K562 (cell line): ENCODE measurements at regions not wholly inside any gene's neighbourhood (a gene's known extent, or its start where the extent isn't known, plus 50 kb on each side); places are given as distances from the start of the nearest gene placed in this dataset.

Experiments used
- ATAC-seq: fragments of 200-7000 bp; cut with Tn5 transposase; 3 replicates; pipeline ENCODE4 v1.9.1; 2020; ENCODE audit warnings: moderate library complexity
- BruUV-seq: library from RNA; stranded (reverse); fragments of 400-500 nt; replicated peaks from 2 replicates; lab custom pipeline; 2021; lab: Mats Ljungman, UMichigan
- CTCF ChIA-PET: fragments of 300-600 bp; formaldehyde crosslinking; extraction: SDS; loops from one replicate; lab custom pipeline; 2021; ENCODE audit warnings: low intra/inter-chr PET ratio; lab: Yijun Ruan, JAX
- POLR2A ChIA-PET: fragments of 300-600, 350-650 bp; sonication (Branson Sonifier 250); formaldehyde crosslinking; extraction: SDS; loops from one replicate; lab custom pipeline; 2021; ENCODE audit warnings: antibody characterized with exemption, inconsistent platforms; lab: Yijun Ruan, JAX
- DNase-seq, 4 experiments: peaks; one replicate each; pipeline versions ENCODE4 v3.0.0 to v3.0.0-alpha.2; 2011 to 2018; ENCODE audit warnings: low spot score in 3 of 4, mixed read lengths in 3 of 4; ENCODE audit errors: extremely low read depth in 1 of 4
- FAIRE-seq: peaks from 2 replicates; lab custom pipeline; 2011; peaks lifted over from hg19 to GRCh38; lab: Jason Lieb, UNC
- H2AFZ ChIP-seq: 2 replicates; pipeline ENCODE4 v1.6.0; 2011; ENCODE audit warnings: low read depth, low read length, control low read depth, inconsistent platforms
- H3K27ac ChIP-seq: fragments of 200-600 bp; 3 replicates; pipeline ENCODE4 v1.8.0; 2011; ENCODE audit warnings: low read depth, mild to moderate bottlenecking, control low read depth, inconsistent platforms, low read length, moderate library complexity, mixed read lengths; ENCODE audit errors: extremely low read depth
- H3K27me3 ChIP-seq, 2 experiments: fragments of 300-600 bp in 1 of 2; 2 replicates in 1 of 2; 3 replicates in 1 of 2; pipeline versions ENCODE4 v1.6.0 to v1.8.0; 2011; ENCODE audit warnings: inconsistent platforms in 2 of 2, low read length in 2 of 2, mild to moderate bottlenecking in 1 of 2, mixed read lengths in 1 of 2, moderate library complexity in 1 of 2; ENCODE audit not compliant: control insufficient read depth in 2 of 2, insufficient read depth in 2 of 2
- H3K36me3 ChIP-seq: fragments of 300-600 bp; 3 replicates; pipeline ENCODE4 v1.8.0; 2011; ENCODE audit warnings: mild to moderate bottlenecking, low read length, inconsistent platforms; ENCODE audit not compliant: control insufficient read depth, insufficient read depth
- H3K4me1 ChIP-seq, 2 experiments: fragments of 200-600 bp in 1 of 2; replicated peaks in 1 of 2; 2 replicates in 1 of 2; 3 replicates in 1 of 2; pipeline versions ENCODE4 v1.5.1 to v1.8.0; 2011; ENCODE audit warnings: inconsistent platforms in 2 of 2, low read length in 2 of 2, mild to moderate bottlenecking in 1 of 2, mixed read lengths in 1 of 2, moderate library complexity in 1 of 2; ENCODE audit not compliant: control insufficient read depth in 2 of 2, insufficient read depth in 2 of 2
- H3K4me2 ChIP-seq: 2 replicates; pipeline ENCODE4 v1.6.1; 2011; ENCODE audit warnings: low read length, control low read depth, inconsistent platforms, mixed read lengths; ENCODE audit not compliant: insufficient read depth
- H3K4me3 ChIP-seq: fragments of 200-600 bp; sonication (generic), shearing (Covaris generic); 2 replicates; pipeline ENCODE4 v1.5.1; 2016; ENCODE audit warnings: control low read depth, inconsistent platforms
- H3K79me2 ChIP-seq: fragments of 200-600 bp; 3 replicates; pipeline ENCODE4 v1.8.0; 2011; ENCODE audit warnings: low read length, inconsistent platforms; ENCODE audit not compliant: control insufficient read depth, insufficient read depth
- H3K9ac ChIP-seq, 2 experiments: 2 replicates each; pipeline versions ENCODE4 v1.6.0 to v1.6.1; 2011; ENCODE audit warnings: low read depth in 2 of 2, low read length in 2 of 2, control low read depth in 1 of 2, inconsistent platforms in 1 of 2, mild to moderate bottlenecking in 1 of 2, mixed read lengths in 1 of 2; ENCODE audit not compliant: insufficient read depth in 1 of 2
- H3K9me1 ChIP-seq: one replicate; pipeline ENCODE4 v1.6.0; 2011; ENCODE audit warnings: inconsistent platforms, mild to moderate bottlenecking, low read length, moderate library complexity; ENCODE audit not compliant: control insufficient read depth, insufficient read depth
- H3K9me3 ChIP-seq: replicated peaks from 2 replicates; pipeline ENCODE4 v1.5.1; 2011; ENCODE audit warnings: low read depth, low read length, inconsistent platforms; ENCODE audit not compliant: control insufficient read depth, insufficient read depth
- H4K20me1 ChIP-seq: replicated peaks from 2 replicates; pipeline ENCODE4 v1.6.1; 2011; ENCODE audit warnings: low read length, inconsistent platforms, mixed read lengths; ENCODE audit not compliant: control insufficient read depth, insufficient read depth
- BHLHE40 ChIP-seq: IDR thresholded peaks from 2 replicates; pipeline ENCODE4 v1.6.1; 2011; ENCODE audit warnings: low read length, improper control_type of control experiment
- BRD9 ChIP-seq: fragments of 450-650 bp; IDR thresholded peaks from 2 replicates; pipeline ENCODE4 v1.6.1; 2018; ENCODE audit warnings: low read depth; ENCODE audit not compliant: partially characterized antibody
- CHAMP1 ChIP-seq: fragments of 450-650 bp; IDR thresholded peaks from 2 replicates; pipeline ENCODE4 v1.6.1; 2016; ENCODE audit warnings: mild to moderate bottlenecking
- ETV5 ChIP-seq: sonication (generic); formaldehyde crosslinking; IDR thresholded peaks from 2 replicates; pipeline ENCODE4 v1.4.0; 2020; ENCODE audit warnings: low read depth, mild to moderate bottlenecking, missing genetic modification reagents
- FIP1L1 ChIP-seq: fragments of 200-400 bp; formaldehyde crosslinking; IDR thresholded peaks from 2 replicates; pipeline ENCODE4 v1.6.1; 2018; ENCODE audit warnings: mild to moderate bottlenecking, low read depth, low read length; ENCODE audit not compliant: poor library complexity, severe bottlenecking
- HDAC2 ChIP-seq: fragments of 450-650 bp; IDR thresholded peaks from 2 replicates; pipeline ENCODE4 v1.6.1; 2016; ENCODE audit warnings: mild to moderate bottlenecking
- HNRNPK ChIP-seq: fragments of 200-400 bp; formaldehyde crosslinking; IDR thresholded peaks from one replicate; pipeline ENCODE4 v1.6.1; 2018; ENCODE audit warnings: mild to moderate bottlenecking, low read depth, low read length; ENCODE audit not compliant: poor library complexity, severe bottlenecking
- HOXB6 ChIP-seq: fragments of 250-450 bp; sonication (Bioruptor Pico); IDR thresholded peaks from 2 replicates; pipeline ENCODE4 v1.5.1; 2022; ENCODE audit warnings: mild to moderate bottlenecking, borderline replicate concordance
- MEF2D ChIP-seq: conservative IDR thresholded peaks from 2 replicates; pipeline ENCODE4 v1.6.1; 2016; ENCODE audit warnings: low read depth, missing genetic modification characterization, missing compliant biosample characterization
- NR1H2 ChIP-seq: sonication (generic); formaldehyde crosslinking; IDR thresholded peaks from 2 replicates; pipeline ENCODE4 v1.4.0; 2020; ENCODE audit warnings: mild to moderate bottlenecking, missing genetic modification reagents
- PHF21A ChIP-seq: fragments of 450-650 bp; IDR thresholded peaks from 2 replicates; pipeline ENCODE4 v1.6.1; 2017; ENCODE audit warnings: low read depth, borderline replicate concordance
- POLR2AphosphoS5 ChIP-seq: IDR thresholded peaks from 2 replicates; pipeline ENCODE4 v1.6.1; 2011; ENCODE audit warnings: mild to moderate bottlenecking, low read depth, low read length, moderate library complexity; ENCODE audit not compliant: control insufficient read depth, insufficient read depth
- RHOXF2B ChIP-seq: fragments of 250-450 bp; sonication (Bioruptor Pico); conservative IDR thresholded peaks from 2 replicates; pipeline ENCODE4 v1.5.1; 2021
- TSC22D4 ChIP-seq: fragments of 450-650 bp; IDR thresholded peaks from 2 replicates; pipeline ENCODE4 v1.6.1; 2016; ENCODE audit warnings: missing genetic modification characterization, missing biosample characterization, control low read depth
- U2AF1 ChIP-seq: fragments of 200-400 bp; formaldehyde crosslinking; optimal IDR thresholded peaks from 2 replicates; pipeline ENCODE3; 2017; ENCODE audit warnings: mild to moderate bottlenecking, low read depth, low read length, moderate library complexity
- XRCC3 ChIP-seq: fragments of 450-650 bp; IDR thresholded peaks from 2 replicates; pipeline ENCODE4 v1.6.1; 2017; ENCODE audit warnings: mild to moderate bottlenecking, moderate library complexity
- ZNF124 ChIP-seq: sonication (generic); formaldehyde crosslinking; IDR thresholded peaks from 2 replicates; pipeline ENCODE4 v1.8.1; 2022; ENCODE audit warnings: missing genetic modification reagents
- ZNF174 ChIP-seq: fragments of 250-450 bp; sonication (Bioruptor Pico); IDR thresholded peaks from 2 replicates; pipeline ENCODE4 v1.4.0; 2020; ENCODE audit warnings: mild to moderate bottlenecking
- ZNF436 ChIP-seq: fragments of 250-450, 450-650 bp; sonication (Bioruptor Pico); formaldehyde crosslinking; IDR thresholded peaks from 2 replicates; pipeline ENCODE4 v1.7.0; 2020; ENCODE audit warnings: mild to moderate bottlenecking
- WGBS: fragments of 100-300 bp; shearing (Covaris generic); methylation state at CpG from one replicate; pipeline ENCODE4 v1.1.6; 2016; ENCODE audit warnings: low coverage, mixed read lengths; ENCODE audit not compliant: insufficient coverage; ENCODE audit errors: missing lambda C conversion rate; 5-methylcytosine and 5-hydroxymethylcytosine counted together
- in situ Hi-C: fragments of 300-500 bp; cut with MboI; formaldehyde crosslinking; loops from 4 replicates; pipeline ENCODE4 v1.15.0; 2018; ENCODE audit warnings: inconsistent platforms, mixed read lengths
- intact Hi-C: fragments of 100-400 bp; cut with micrococcal nuclease; formaldehyde crosslinking; loops from 2 replicates; pipeline ENCODE4 v1.14.2; 2022
- TF ChIP-seq, protein P1 (sequence below), 2 experiments: fragments of 200-800 bp in 1 of 2; sonication (Bioruptor generic) in 1 of 2; sonication (generic) in 1 of 2; formaldehyde crosslinking in 1 of 2; IDR thresholded peaks in 1 of 2; conservative IDR thresholded peaks in 1 of 2; 2 replicates each; pipeline versions ENCODE4 v1.5.0 to v1.6.1; 2016 to 2020; ENCODE audit warnings: missing compliant biosample characterization in 1 of 2, missing genetic modification characterization in 1 of 2, missing genetic modification reagents in 1 of 2

DNA sequence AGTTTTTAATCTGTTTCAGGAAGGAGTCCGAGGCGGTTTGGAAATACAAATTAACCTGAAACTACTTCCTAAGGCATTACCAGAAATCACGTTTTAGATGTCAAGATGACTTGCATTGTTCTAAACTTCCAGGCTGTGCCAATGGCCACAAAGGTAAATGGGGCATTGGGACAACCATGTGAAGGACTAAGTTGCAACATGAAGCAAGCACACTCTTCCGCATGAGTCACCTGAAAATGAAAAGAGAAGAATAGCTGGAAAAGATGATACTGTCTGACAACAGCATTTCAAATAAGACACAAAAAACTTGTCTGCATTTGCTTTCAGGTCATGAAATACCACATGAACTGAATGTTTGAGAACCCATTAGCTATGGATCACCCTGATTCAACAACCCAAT, 262.1 kb downstream of the AHR start (continued):
- TF ChIP-seq FIP1L1, result no peak
- TF ChIP-seq, protein P1, sequence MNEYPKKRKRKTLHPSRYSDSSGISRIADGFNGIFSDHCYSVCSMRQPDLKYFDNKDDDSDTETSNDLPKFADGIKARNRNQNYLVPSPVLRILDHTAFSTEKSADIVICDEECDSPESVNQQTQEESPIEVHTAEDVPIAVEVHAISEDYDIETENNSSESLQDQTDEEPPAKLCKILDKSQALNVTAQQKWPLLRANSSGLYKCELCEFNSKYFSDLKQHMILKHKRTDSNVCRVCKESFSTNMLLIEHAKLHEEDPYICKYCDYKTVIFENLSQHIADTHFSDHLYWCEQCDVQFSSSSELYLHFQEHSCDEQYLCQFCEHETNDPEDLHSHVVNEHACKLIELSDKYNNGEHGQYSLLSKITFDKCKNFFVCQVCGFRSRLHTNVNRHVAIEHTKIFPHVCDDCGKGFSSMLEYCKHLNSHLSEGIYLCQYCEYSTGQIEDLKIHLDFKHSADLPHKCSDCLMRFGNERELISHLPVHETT (CRISPR knock-in tag; conservative IDR thresholded peaks at IDR 0.05 in 1 of 2, IDR thresholded peaks at IDR 0.05 in 1 of 2), result no peak

GRCh38 chr7:17560966-17561365, 262.5 kb downstream of the AHR start:
- CTCF ChIA-PET, result no interaction called here
- Histone ChIP-seq H3K4me3 (no peak overlapping the region), H3K4me1 (no peaks in the 10 kb centered on the region), H2AFZ (no peak overlapping the region), H3K9ac (no peak overlapping the region), H3K9me3 (no peaks in the 10 kb centered on the region), H3K36me3 (no peaks in the 10 kb centered on the region), H3K27ac (no peak overlapping the region), H3K9me1 (no peaks in the 10 kb centered on the region), H3K4me2 (no peak overlapping the region), H3K79me2 (no peaks in the 10 kb centered on the region), H4K20me1 (no peaks in the 10 kb centered on the region), H3K27me3 (no peaks in the 10 kb centered on the region)
- intact Hi-C loops, result no loop called here
- POLR2A ChIA-PET, result no interaction called here
- ATAC-seq (no peak), FAIRE-seq (no peak), DNase-seq (no peak)
- WGBS, result 0% methylated on average over 2 of the region's 2 CpGs
- no TSS peak for BruUV-seq
- in situ Hi-C loops, result no loop called here
- TF ChIP-seq HNRNPK (no peak), POLR2AphosphoS5 (no peak), BRD9 (no peak), HOXB6 (CRISPR knock-in tag) (no peak), HDAC2 (no peak), ETV5 (CRISPR knock-in tag) (no peak), ZNF436 (no peak), ZNF124 (CRISPR knock-in tag) (no peak), RHOXF2B (CRISPR knock-in tag) (no peak), ZNF174 (CRISPR knock-in tag) (no peak), CHAMP1 (no peak), TSC22D4 (tag) (no peak), PHF21A (no peak), MEF2D (no peak), NR1H2 (no peak), XRCC3 (no peak), BHLHE40 (no peak), U2AF1 (no peak)
